ENCODE measurements at regions not wholly inside any gene's neighbourhood (a gene's known extent, or its start where the extent isn't known, plus 50 kb on each side); places are given as distances from the start of the nearest gene placed in this dataset.

DNA sequence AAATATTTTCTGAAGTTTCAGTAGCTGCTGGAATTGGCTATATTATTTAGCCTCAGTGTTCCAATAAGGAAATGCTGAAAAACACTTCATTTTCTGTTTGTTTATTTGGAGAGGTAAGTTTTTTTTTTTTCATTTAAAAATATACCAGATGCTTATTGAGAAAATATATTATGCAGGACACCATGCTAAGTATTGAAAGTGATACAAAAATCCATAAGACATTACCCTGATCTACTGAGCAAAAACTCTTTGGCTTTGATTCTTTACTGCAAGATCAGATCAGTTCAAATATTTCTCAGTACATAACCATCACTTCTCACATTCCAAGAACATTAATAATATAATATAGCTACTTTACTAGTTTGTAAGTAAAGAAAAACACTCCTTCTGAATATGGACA is 123.4 kb upstream of the PACRGL start:
- H3K9me3 ChIP-seq (ENCODE audit: low read depth) = no peaks in the 10 kb centered on the region
- no peak for DNase-seq (ENCODE audit: low read depth in 1 of 2, low spot score in 1 of 2)
- H3K27me3 ChIP-seq = no peaks in the 10 kb centered on the region
- H3K27ac ChIP-seq = no peak overlapping the region
- no peaks in the 10 kb centered on the region for H3K4me1 ChIP-seq (ENCODE audit: low read depth)
- no peak overlapping the region for H3K4me3 ChIP-seq
- TF ChIP-seq, protein P1, sequence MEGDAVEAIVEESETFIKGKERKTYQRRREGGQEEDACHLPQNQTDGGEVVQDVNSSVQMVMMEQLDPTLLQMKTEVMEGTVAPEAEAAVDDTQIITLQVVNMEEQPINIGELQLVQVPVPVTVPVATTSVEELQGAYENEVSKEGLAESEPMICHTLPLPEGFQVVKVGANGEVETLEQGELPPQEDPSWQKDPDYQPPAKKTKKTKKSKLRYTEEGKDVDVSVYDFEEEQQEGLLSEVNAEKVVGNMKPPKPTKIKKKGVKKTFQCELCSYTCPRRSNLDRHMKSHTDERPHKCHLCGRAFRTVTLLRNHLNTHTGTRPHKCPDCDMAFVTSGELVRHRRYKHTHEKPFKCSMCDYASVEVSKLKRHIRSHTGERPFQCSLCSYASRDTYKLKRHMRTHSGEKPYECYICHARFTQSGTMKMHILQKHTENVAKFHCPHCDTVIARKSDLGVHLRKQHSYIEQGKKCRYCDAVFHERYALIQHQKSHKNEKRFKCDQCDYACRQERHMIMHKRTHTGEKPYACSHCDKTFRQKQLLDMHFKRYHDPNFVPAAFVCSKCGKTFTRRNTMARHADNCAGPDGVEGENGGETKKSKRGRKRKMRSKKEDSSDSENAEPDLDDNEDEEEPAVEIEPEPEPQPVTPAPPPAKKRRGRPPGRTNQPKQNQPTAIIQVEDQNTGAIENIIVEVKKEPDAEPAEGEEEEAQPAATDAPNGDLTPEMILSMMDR (IDR thresholded peaks at IDR 0.05; ENCODE audit: low read depth, low read length) = no peak
- peaks cover 6% of the 10 kb centered on the region for H3K36me3 ChIP-seq

GRCh38 chr4:20577702-20578101 is 122.6 kb upstream of the PACRGL start:
- no peaks in the 10 kb centered on the region for H3K27me3 ChIP-seq
- no peaks in the 10 kb centered on the region for H3K4me1 ChIP-seq (ENCODE audit: low read depth)
- H3K36me3 ChIP-seq = peaks cover 4% of the 10 kb centered on the region
- DNase-seq (ENCODE audit: low read depth in 1 of 2, low spot score in 1 of 2) = no peak
- TF ChIP-seq, protein P1 (IDR thresholded peaks at IDR 0.05; ENCODE audit: low read depth, low read length) = no peak
- H3K27ac ChIP-seq = no peak overlapping the region
- no peak overlapping the region for H3K4me3 ChIP-seq
- H3K9me3 ChIP-seq (ENCODE audit: low read depth) = no peaks in the 10 kb centered on the region

DNA sequence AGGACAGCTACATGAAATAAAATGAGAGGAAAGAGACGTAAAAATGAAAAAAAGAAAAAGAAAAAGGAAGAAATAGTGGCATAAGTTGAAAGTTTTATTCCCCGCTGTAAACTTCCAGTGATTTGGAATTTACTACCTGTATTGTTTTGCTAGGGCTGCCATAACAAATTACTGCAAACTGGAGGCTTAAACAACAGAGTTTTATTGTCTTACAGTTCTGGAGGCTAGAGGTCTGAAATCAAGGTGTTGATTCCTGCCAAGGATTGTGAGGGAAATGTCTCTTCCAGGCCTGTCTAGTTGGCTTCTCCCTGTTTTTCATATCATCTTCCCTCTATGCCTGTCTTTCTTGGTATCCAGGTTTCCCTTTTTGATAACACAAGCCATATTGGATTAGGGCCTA is 119.4 kb upstream of the PACRGL start:
- DNase-seq (ENCODE audit: low read depth in 1 of 2, low spot score in 1 of 2) = no peak
- Histone ChIP-seq H3K27me3 (no peaks in the 10 kb centered on the region), H3K27ac (no peak overlapping the region), H3K36me3 (peaks cover 4% of the 10 kb centered on the region), H3K4me1 (ENCODE audit: low read depth) (no peaks in the 10 kb centered on the region), H3K4me3 (no peak overlapping the region), H3K9me3 (ENCODE audit: low read depth) (no peaks in the 10 kb centered on the region)
- TF ChIP-seq, protein P1 (IDR thresholded peaks at IDR 0.05; ENCODE audit: low read depth, low read length) = no peak

DNA sequence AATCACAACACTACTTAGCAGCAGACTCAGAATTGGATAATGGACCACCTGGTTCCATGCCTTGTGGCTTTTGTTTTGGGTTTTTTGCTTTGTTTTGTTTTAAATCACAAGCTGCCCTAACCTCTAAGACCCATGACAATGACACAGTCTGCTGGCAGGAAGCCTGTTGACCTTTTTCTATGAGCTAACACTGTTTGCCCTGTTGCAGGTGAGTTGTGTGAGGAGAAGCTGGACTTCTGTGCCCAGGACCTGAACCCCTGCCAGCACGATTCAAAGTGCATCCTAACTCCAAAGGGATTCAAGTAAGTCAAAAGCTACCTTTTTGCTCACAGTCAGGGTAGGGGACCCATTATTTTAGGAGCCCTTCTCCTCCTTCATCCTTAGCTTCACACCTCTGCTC is 110.8 kb upstream of the PACRGL start:
- Histone ChIP-seq H3K9me3 (ENCODE audit: low read depth) (no peaks in the 10 kb centered on the region), H3K27me3 (no peaks in the 10 kb centered on the region), H3K36me3 (peaks cover 26% of the 10 kb centered on the region), H3K4me3 (no peak overlapping the region), H3K4me1 (ENCODE audit: low read depth) (no peaks in the 10 kb centered on the region), H3K27ac (no peak overlapping the region)
- TF ChIP-seq, protein P1 (IDR thresholded peaks at IDR 0.05; ENCODE audit: low read depth, low read length) = no peak
- DNase-seq (ENCODE audit: low read depth in 1 of 2, low spot score in 1 of 2) = no peak

GRCh38 chr4:20590849-20591248 is 109.4 kb upstream of the PACRGL start:
- Histone ChIP-seq H3K27ac (no peak overlapping the region), H3K27me3 (no peaks in the 10 kb centered on the region), H3K9me3 (ENCODE audit: low read depth) (no peaks in the 10 kb centered on the region), H3K36me3 (peaks cover 37% of the 10 kb centered on the region), H3K4me1 (ENCODE audit: low read depth) (no peaks in the 10 kb centered on the region), H3K4me3 (no peak overlapping the region)
- no peak for DNase-seq (ENCODE audit: low read depth in 1 of 2, low spot score in 1 of 2)
- TF ChIP-seq, protein P1 (IDR thresholded peaks at IDR 0.05; ENCODE audit: low read depth, low read length) = no peak

DNA sequence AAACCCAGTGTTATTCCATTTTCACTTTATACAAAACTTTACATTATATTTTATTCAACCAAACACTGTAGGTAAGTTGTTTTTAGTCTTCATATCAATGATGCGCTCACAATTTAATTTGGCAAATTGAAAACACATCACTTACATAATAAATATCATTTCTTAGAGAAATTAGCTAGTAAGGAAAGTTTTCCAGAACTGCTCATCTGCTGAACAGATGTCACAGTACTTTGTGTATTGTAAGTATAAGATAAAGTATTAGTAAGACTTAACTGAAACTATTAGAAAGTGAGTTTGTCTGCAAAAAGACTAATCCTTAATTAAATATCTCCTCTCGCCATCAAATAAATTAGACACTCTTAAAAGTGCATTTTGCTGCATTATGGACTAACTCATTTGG is 108.7 kb upstream of the PACRGL start:
- H3K27me3 ChIP-seq = no peaks in the 10 kb centered on the region
- H3K4me1 ChIP-seq (ENCODE audit: low read depth) = no peaks in the 10 kb centered on the region
- no peak for DNase-seq (ENCODE audit: low read depth in 1 of 2, low spot score in 1 of 2)
- H3K9me3 ChIP-seq (ENCODE audit: low read depth) = no peaks in the 10 kb centered on the region
- TF ChIP-seq, protein P1 (IDR thresholded peaks at IDR 0.05; ENCODE audit: low read depth, low read length) = no peak
- no peak overlapping the region for H3K4me3 ChIP-seq
- peak overlapping the region; percentile 34 for H3K27ac ChIP-seq
- H3K36me3 ChIP-seq = peaks cover 45% of the 10 kb centered on the region
